Parathyroid adenoma (tissue), 2 donors: ENCODE measurements at regions not wholly inside any gene's neighbourhood (a gene's known extent, or its start where the extent isn't known, plus 50 kb on each side); places are given as distances from the start of the nearest gene placed in this dataset.
"Not testable (repeated sequence)": the region's sequence is repeated elsewhere in the genome, so short reads cannot be mapped to it uniquely, and the experiment has no call there.

Experiments
- H2AFZ ChIP-seq: fragments of 300-600 bp; sonication (generic); one replicate; pipeline ENCODE4 v1.7.0; 2017; ENCODE audit warnings: antibody characterized with exemption, mild to moderate bottlenecking
- H3K27ac ChIP-seq: fragments of 300-600 bp; sonication (generic); one replicate; pipeline ENCODE4 v1.7.0; 2017
- H3K27me3 ChIP-seq: fragments of 300-600 bp; sonication (generic); one replicate; pipeline ENCODE4 v1.7.0; 2017; ENCODE audit warnings: low read length; ENCODE audit not compliant: control insufficient read depth, insufficient read depth
- H3K36me3 ChIP-seq: fragments of 300-600 bp; sonication (generic); one replicate; pipeline ENCODE4 v1.7.0; 2017; ENCODE audit warnings: low read length; ENCODE audit not compliant: control insufficient read depth, insufficient read depth
- H3K4me1 ChIP-seq: fragments of 300-600 bp; sonication (generic); one replicate; pipeline ENCODE4 v1.7.0; 2017; ENCODE audit warnings: control low read depth
- H3K4me2 ChIP-seq: fragments of 300-600 bp; sonication (generic); one replicate; pipeline ENCODE4 v1.7.0; 2017; ENCODE audit warnings: low read length
- H3K4me3 ChIP-seq: fragments of 300-600 bp; sonication (generic); one replicate; pipeline ENCODE4 v1.7.0; 2017; ENCODE audit warnings: low read depth, low read length
- H3K79me2 ChIP-seq: fragments of 300-600 bp; sonication (generic); one replicate; pipeline ENCODE4 v1.7.0; 2017; ENCODE audit warnings: control low read depth
- H3K9ac ChIP-seq: fragments of 300-600 bp; sonication (generic); one replicate; pipeline ENCODE4 v1.7.0; 2017; ENCODE audit warnings: mild to moderate bottlenecking
- H3K9me3 ChIP-seq: fragments of 300-600 bp; sonication (generic); one replicate; pipeline ENCODE4 v1.7.0; 2017; ENCODE audit warnings: low read length; ENCODE audit not compliant: control insufficient read depth
- CTCF ChIP-seq: fragments of 300-600 bp; sonication (generic); IDR thresholded peaks from one replicate; pipeline ENCODE4 v1.7.0; 2017; ENCODE audit warnings: antibody characterized with exemption, mild to moderate bottlenecking
- donor health status: primary hyperparathyroidism.

- Histone ChIP-seq H3K27me3 (no peaks in the 10 kb centered on the region), H3K79me2 (no peaks in the 10 kb centered on the region)
Observed at GRCh38 chr4:123682931-123683330, 286.3 kb downstream of the SPRY1 start.

GRCh38 chr4:123684937-123685336 is 288.3 kb downstream of the SPRY1 start:
- H3K4me3 ChIP-seq, H3K79me2 ChIP-seq, H3K9ac ChIP-seq, H3K36me3 ChIP-seq, H2AFZ ChIP-seq, H3K4me2 ChIP-seq, H3K4me1 ChIP-seq, H3K27me3 ChIP-seq, H3K9me3 ChIP-seq, H3K27ac ChIP-seq: not testable (repeated sequence)

More at GRCh38 chr4:123682931-123683330, 286.3 kb downstream of the SPRY1 start:
- H3K4me1 ChIP-seq, result no peaks in the 10 kb centered on the region
- H3K36me3 ChIP-seq, result no peaks in the 10 kb centered on the region
- no peak overlapping the region for H3K9ac ChIP-seq
- H3K4me2 ChIP-seq, result no peak overlapping the region
- TF ChIP-seq CTCF, result no peak
- H3K27ac ChIP-seq, result no peak overlapping the region
- no peak overlapping the region for H3K4me3 ChIP-seq
- H3K9me3 ChIP-seq, result no peaks in the 10 kb centered on the region
- no peak overlapping the region for H2AFZ ChIP-seq

- not testable (repeated sequence) for H3K9ac ChIP-seq, H3K36me3 ChIP-seq, H3K4me3 ChIP-seq, H3K4me1 ChIP-seq, H3K79me2 ChIP-seq, H3K9me3 ChIP-seq, H3K27ac ChIP-seq, H2AFZ ChIP-seq, H3K27me3 ChIP-seq, H3K4me2 ChIP-seq
Observed at GRCh38 chr4:123695531-123695930, 298.9 kb downstream of the SPRY1 start.

GRCh38 chr4:123696687-123697086 is 300.1 kb downstream of the SPRY1 start:
- H3K4me1 ChIP-seq, result no peaks in the 10 kb centered on the region
- no peaks in the 10 kb centered on the region for H3K36me3 ChIP-seq
- H3K9ac ChIP-seq, result no peak overlapping the region
- no peaks in the 10 kb centered on the region for H3K27me3 ChIP-seq
- no peak overlapping the region for H3K27ac ChIP-seq
- no peak overlapping the region for H3K4me3 ChIP-seq
- no peak overlapping the region for H2AFZ ChIP-seq
- H3K4me2 ChIP-seq, result no peak overlapping the region
- no peaks in the 10 kb centered on the region for H3K9me3 ChIP-seq
- TF ChIP-seq CTCF, result no peak
- no peaks in the 10 kb centered on the region for H3K79me2 ChIP-seq

GRCh38 chr4:123698556-123698955 is 302.0 kb downstream of the SPRY1 start:
- Histone ChIP-seq H3K36me3 (no peaks in the 10 kb centered on the region), H3K79me2 (no peaks in the 10 kb centered on the region), H3K27me3 (no peaks in the 10 kb centered on the region), H3K4me1 (no peaks in the 10 kb centered on the region), H2AFZ (no peak overlapping the region), H3K27ac (no peak overlapping the region), H3K4me3 (no peak overlapping the region), H3K9me3 (no peaks in the 10 kb centered on the region), H3K4me2 (no peak overlapping the region), H3K9ac (no peak overlapping the region)
- TF ChIP-seq CTCF, result no peak
